Bronchial epithelial cell (primary cell): ENCODE measurements at regions not wholly inside any gene's neighbourhood (a gene's known extent, or its start where the extent isn't known, plus 50 kb on each side); places are given as distances from the start of the nearest gene placed in this dataset.
A peak's percentile ranks its signal among the peaks of the same experiment; 100 is the strongest.

Experiments used
- DNase-seq: peaks from one replicate; pipeline ENCODE4 v3.0.0-alpha.2; 2010; ENCODE audit warnings: low read depth
- FAIRE-seq: peaks from 2 replicates; lab custom pipeline; 2011; peaks lifted over from hg19 to GRCh38; lab: Jason Lieb, UNC
- H3K27me3 ChIP-seq: 2 replicates; pipeline ENCODE4 v1.5.1; 2011; ENCODE audit warnings: low read length; ENCODE audit not compliant: control insufficient read depth, insufficient read depth
- H3K36me3 ChIP-seq: 2 replicates; pipeline ENCODE4 v1.5.1; 2011; ENCODE audit warnings: low read length; ENCODE audit not compliant: control insufficient read depth, insufficient read depth
- H3K4me3 ChIP-seq: 2 replicates; pipeline ENCODE4 v1.5.1; 2011; ENCODE audit warnings: mild to moderate bottlenecking, low read depth, low read length, control low read depth
- TF ChIP-seq, protein P1 (sequence below): IDR thresholded peaks from 2 replicates; pipeline ENCODE4 v1.5.1; 2011; ENCODE audit warnings: mild to moderate bottlenecking, moderate library complexity, low read length, control low read depth, inconsistent platforms; ENCODE audit not compliant: insufficient read depth, severe bottlenecking

DNA sequence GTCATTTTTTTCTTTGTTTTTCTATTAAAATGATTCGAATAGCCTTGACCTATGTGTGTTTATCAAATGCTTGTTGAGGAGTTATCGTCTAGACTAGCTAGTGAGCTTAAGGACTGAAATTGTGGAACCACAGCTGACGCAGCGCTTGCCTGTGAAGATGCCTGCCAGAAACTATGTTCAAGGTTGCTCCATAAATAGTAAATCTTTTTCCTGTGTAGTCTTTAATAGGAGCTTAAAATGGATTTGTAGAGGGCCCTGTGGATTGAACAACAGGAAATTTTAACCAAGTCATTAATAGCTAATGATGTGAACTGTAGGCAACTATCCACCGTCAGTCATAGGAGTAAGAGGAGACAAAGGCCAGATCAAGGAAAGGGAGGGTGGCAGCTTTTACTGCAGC is 145.1 kb downstream of the GNAI1 start:
- Histone ChIP-seq H3K36me3 (no peaks in the 10 kb centered on the region), H3K27me3 (no peaks in the 10 kb centered on the region), H3K4me3 (no peak overlapping the region)
- TF ChIP-seq, protein P1, sequence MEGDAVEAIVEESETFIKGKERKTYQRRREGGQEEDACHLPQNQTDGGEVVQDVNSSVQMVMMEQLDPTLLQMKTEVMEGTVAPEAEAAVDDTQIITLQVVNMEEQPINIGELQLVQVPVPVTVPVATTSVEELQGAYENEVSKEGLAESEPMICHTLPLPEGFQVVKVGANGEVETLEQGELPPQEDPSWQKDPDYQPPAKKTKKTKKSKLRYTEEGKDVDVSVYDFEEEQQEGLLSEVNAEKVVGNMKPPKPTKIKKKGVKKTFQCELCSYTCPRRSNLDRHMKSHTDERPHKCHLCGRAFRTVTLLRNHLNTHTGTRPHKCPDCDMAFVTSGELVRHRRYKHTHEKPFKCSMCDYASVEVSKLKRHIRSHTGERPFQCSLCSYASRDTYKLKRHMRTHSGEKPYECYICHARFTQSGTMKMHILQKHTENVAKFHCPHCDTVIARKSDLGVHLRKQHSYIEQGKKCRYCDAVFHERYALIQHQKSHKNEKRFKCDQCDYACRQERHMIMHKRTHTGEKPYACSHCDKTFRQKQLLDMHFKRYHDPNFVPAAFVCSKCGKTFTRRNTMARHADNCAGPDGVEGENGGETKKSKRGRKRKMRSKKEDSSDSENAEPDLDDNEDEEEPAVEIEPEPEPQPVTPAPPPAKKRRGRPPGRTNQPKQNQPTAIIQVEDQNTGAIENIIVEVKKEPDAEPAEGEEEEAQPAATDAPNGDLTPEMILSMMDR = no peak
- DNase-seq (no peak), FAIRE-seq (no peak)

DNA sequence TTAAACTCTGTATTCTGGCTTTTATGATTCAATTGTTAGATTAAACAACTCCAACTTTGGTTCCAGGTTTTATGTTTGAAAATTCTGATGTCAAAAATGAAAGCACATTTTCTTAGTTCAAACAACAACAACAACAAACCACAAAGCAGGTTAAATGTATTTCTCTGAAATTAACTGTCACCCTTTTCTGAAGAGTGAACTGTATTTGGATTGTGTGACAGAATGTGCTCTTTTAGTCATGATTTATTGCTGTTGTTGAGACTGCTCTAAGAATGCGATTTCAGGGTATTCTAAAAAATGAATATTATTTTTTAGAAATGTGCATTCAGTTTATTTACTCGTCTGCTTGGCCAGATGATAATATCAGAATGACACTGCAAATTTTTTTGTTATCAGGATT is 144.1 kb downstream of the GNAI1 start:
- Histone ChIP-seq H3K36me3 (no peaks in the 10 kb centered on the region), H3K27me3 (no peaks in the 10 kb centered on the region), H3K4me3 (no peak overlapping the region)
- TF ChIP-seq, protein P1 = no peak
- FAIRE-seq = no peak
- no peak for DNase-seq

DNA sequence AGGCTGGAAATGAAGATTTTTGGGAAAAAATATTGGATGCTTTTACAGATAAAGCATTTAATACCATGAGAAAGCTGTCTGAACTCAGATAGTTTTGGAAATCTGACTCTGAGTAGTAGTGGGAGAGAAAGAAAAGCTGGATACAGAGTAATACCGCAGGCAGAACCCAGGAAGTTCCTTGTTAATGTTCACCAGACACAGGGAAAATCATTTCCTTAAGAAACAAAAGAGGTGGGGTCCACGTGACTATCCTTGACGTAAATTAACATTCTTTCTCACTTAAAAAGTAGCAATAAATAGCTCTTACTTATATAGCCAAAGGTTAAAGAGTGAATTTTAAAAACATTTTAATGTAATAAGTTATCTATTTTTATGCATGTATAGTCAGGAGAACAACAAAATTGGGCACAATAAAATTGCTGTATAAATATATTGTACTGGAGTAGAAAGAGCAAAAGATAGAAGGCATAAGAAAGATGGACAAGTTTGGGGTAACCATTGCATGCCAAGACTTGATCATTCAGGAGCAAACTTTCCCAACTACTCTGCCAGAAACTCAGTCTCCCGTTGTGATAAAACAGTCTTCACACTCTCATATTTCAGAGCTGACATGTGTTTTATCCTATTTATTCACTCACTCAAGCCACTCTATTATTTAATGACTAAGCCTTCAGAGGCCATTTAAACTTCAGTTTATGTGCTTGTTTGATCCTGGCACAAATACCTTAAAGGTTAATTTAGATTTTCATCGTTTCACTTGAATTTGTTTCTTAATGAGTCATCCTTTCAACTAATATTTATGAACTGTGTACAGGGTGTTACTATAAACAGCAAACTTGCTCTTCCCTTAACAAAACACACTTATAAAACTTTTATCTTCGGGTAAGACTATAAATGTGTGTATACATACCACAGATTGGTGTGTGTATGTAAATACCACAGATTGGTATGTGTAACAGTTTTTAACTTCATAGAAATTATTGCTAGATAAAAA is 143.1 kb downstream of the GNAI1 start:
- Histone ChIP-seq H3K4me3 (no peak overlapping the region), H3K27me3 (no peaks in the 10 kb centered on the region), H3K36me3 (no peaks in the 10 kb centered on the region)
- TF ChIP-seq, protein P1 = no peak
- FAIRE-seq = no peak
- peak; percentile 88 for DNase-seq
